OCI-LY7 (cell line): ENCODE measurements at regions not wholly inside any gene's neighbourhood (a gene's known extent, or its start where the extent isn't known, plus 50 kb on each side); places are given as distances from the start of the nearest gene placed in this dataset.

ENCODE experiments used
- BruUV-seq: library from RNA; stranded (reverse); fragments of 400-500 nt; replicated peaks from 2 replicates; lab custom pipeline; 2021; lab: Mats Ljungman, UMichigan
- CTCF ChIA-PET: fragments of 300-600 bp; sonication (Branson Sonifier 250); formaldehyde crosslinking; loops from one replicate; lab custom pipeline; 2022; ENCODE audit warnings: antibody characterized with exemption; ENCODE audit not compliant: unreplicated experiment; lab: Charles Lee
- POLR2A ChIA-PET: fragments of 300-600 bp; sonication (Branson Sonifier 250); formaldehyde crosslinking; loops from one replicate; lab custom pipeline; 2022; ENCODE audit warnings: antibody characterized with exemption; lab: Charles Lee
- DNase-seq: peaks from one replicate; pipeline ENCODE4 v3.0.0-alpha.2; 2015; ENCODE audit warnings: low spot score
- H2AFZ ChIP-seq: fragments of 200-600 bp; sonication (generic), shearing (Covaris generic); 2 replicates; pipeline ENCODE4 v1.6.1; 2014; ENCODE audit warnings: mild to moderate bottlenecking, antibody characterized with exemption, low read length, moderate library complexity
- H3K27ac ChIP-seq: fragments of 200-600 bp; sonication (generic); 2 replicates; pipeline ENCODE4 v1.5.1; 2014; ENCODE audit warnings: mixed run types, low read depth, mild to moderate bottlenecking, moderate library complexity, low read length, inconsistent platforms; ENCODE audit not compliant: poor library complexity, severe bottlenecking
- H3K36me3 ChIP-seq: fragments of 200-600 bp; sonication (generic); 2 replicates; pipeline ENCODE4 v1.6.1; 2014; ENCODE audit warnings: mild to moderate bottlenecking, antibody characterized with exemption, low read length, moderate library complexity, mixed read lengths; ENCODE audit not compliant: insufficient read depth
- H3K4me1 ChIP-seq: fragments of 200-600 bp; sonication (generic); 2 replicates; pipeline ENCODE4 v1.5.1; 2014; ENCODE audit warnings: mild to moderate bottlenecking, low read length; ENCODE audit not compliant: insufficient read depth, poor library complexity, severe bottlenecking
- H3K4me2 ChIP-seq: fragments of 200-600 bp; sonication (generic); 2 replicates; pipeline ENCODE4 v1.6.1; 2014; ENCODE audit warnings: mild to moderate bottlenecking, low read length
- H3K4me3 ChIP-seq: fragments of 200-600 bp; sonication (generic); 2 replicates; pipeline ENCODE4 v1.5.1; 2014; ENCODE audit warnings: mild to moderate bottlenecking, low read depth, low read length; ENCODE audit not compliant: poor library complexity, severe bottlenecking
- H3K79me2 ChIP-seq: fragments of 200-600 bp; sonication (generic); 2 replicates; pipeline ENCODE4 v1.6.1; 2016; ENCODE audit warnings: low read depth, mild to moderate bottlenecking, low read length, moderate library complexity, mixed read lengths; ENCODE audit not compliant: insufficient read depth
- H3K9me2 ChIP-seq: fragments of 200-600 bp; sonication (generic); 2 replicates; pipeline ENCODE4 v1.6.1; 2016; ENCODE audit warnings: mild to moderate bottlenecking, low read length, mixed read lengths; ENCODE audit not compliant: insufficient read depth
- H3K9me3 ChIP-seq: fragments of 200-600 bp; sonication (generic); 2 replicates; pipeline ENCODE4 v1.6.1; 2014; ENCODE audit warnings: mild to moderate bottlenecking, mixed run types, low read length, mixed read lengths
- H4K20me1 ChIP-seq: fragments of 200-600 bp; sonication (generic); 2 replicates; pipeline ENCODE4 v1.6.1; 2014; ENCODE audit warnings: mild to moderate bottlenecking, antibody characterized with exemption, low read length, moderate library complexity, mixed read lengths; ENCODE audit not compliant: insufficient read depth
- CTCF ChIP-seq: fragments of 200-600 bp; sonication (generic); conservative IDR thresholded peaks from 2 replicates; pipeline ENCODE4 v1.5.1; 2014; ENCODE audit warnings: mild to moderate bottlenecking, antibody characterized with exemption, low read length, moderate library complexity, mixed read lengths
- EZH2phosphoT487 ChIP-seq: fragments of 200-600 bp; sonication (generic); IDR thresholded peaks from 2 replicates; pipeline ENCODE4 v1.6.1; 2018; ENCODE audit warnings: low read depth, borderline replicate concordance, mild to moderate bottlenecking, mixed run types, antibody characterized with exemption, low read length, moderate library complexity, mixed read lengths
- intact Hi-C: fragments of 100-400 bp; cut with micrococcal nuclease; formaldehyde crosslinking; loops from one replicate; pipeline ENCODE4 v1.10.0; 2022; ENCODE audit not compliant: unreplicated experiment

GRCh38 chr2:181341855-181342600 is 115.2 kb upstream of the ITGA4 start:
- no peaks in the 10 kb centered on the region for H3K4me1 ChIP-seq
- H3K27ac ChIP-seq, result no peak overlapping the region
- no peak overlapping the region for H3K4me2 ChIP-seq
- BruUV-seq, result no TSS peak
- H3K9me3 ChIP-seq, result no peaks in the 10 kb centered on the region
- no peak for DNase-seq
- H3K79me2 ChIP-seq, result no peaks in the 10 kb centered on the region
- no peaks in the 10 kb centered on the region for H3K36me3 ChIP-seq
- no peak for TF ChIP-seq CTCF
- ChIA-PET CTCF (no interaction called here), POLR2A (interaction anchor here (0.6 to 4.0 kb wide), 10 partner anchors 9 to 188 kb away, joined by 3 to 20 read pairs (median 4); no protein-coding TSS in a partner anchor)
- H4K20me1 ChIP-seq, result no peaks in the 10 kb centered on the region
- H2AFZ ChIP-seq, result no peak overlapping the region
- intact Hi-C loops, result no loop called here
- no peaks in the 10 kb centered on the region for H3K9me2 ChIP-seq
- no peak overlapping the region for H3K4me3 ChIP-seq

GRCh38 chr2:181348107-181348837 is 108.9 kb upstream of the ITGA4 start:
- no peaks in the 10 kb centered on the region for H3K36me3 ChIP-seq
- BruUV-seq, result no TSS peak
- no peaks in the 10 kb centered on the region for H3K9me2 ChIP-seq
- intact Hi-C loops, result no loop called here
- no peaks in the 10 kb centered on the region for H4K20me1 ChIP-seq
- DNase-seq, result no peak
- ChIA-PET CTCF (interaction anchor here (0.6 kb wide), 1 partner anchor 110 kb away, joined by 3 read pairs; no protein-coding TSS in a partner anchor), POLR2A (interaction anchor here (0.7 to 1.0 kb wide), 3 partner anchors 19 to 174 kb away, joined by 6 to 7 read pairs (median 7); no protein-coding TSS in a partner anchor)
- H2AFZ ChIP-seq, result peak overlapping the region; percentile 0; the same call in 1 of the 2 replicates
- TF ChIP-seq CTCF (no peak), EZH2phosphoT487 (no peak)
- no peaks in the 10 kb centered on the region for H3K9me3 ChIP-seq
- H3K4me2 ChIP-seq, result no peak overlapping the region
- H3K79me2 ChIP-seq, result no peaks in the 10 kb centered on the region
- peaks cover 18% of the 10 kb centered on the region for H3K4me1 ChIP-seq
- no peak overlapping the region for H3K27ac ChIP-seq
- H3K4me3 ChIP-seq, result no peak overlapping the region
